ENCODE measurements at regions not wholly inside any gene's neighbourhood (a gene's known extent, or its start where the extent isn't known, plus 50 kb on each side); places are given as distances from the start of the nearest gene placed in this dataset.

GRCh38 chr11:25771605-25772004, 560.3 kb upstream of the ANO3 start:
- Histone ChIP-seq H3K36me3 (replicated peaks in 1 of 2; ENCODE audit: control insufficient read depth in 1 of 2, insufficient read depth in 2 of 2, low read length in 1 of 2) (no peaks in the 10 kb centered on the region), H3K9ac (no peak overlapping the region), H4K20me1 (ENCODE audit: insufficient read depth) (no peaks in the 10 kb centered on the region), H3K4me1 (ENCODE audit: control insufficient read depth in 1 of 2, insufficient read depth in 2 of 2, low read depth in 1 of 2, low read length in 1 of 2) (peaks cover 0 to 4% of the 10 kb centered on the region in 2 experiments; a peak in 2 of 4 replicates), H3K4me3 (ENCODE audit: low read depth in 2 of 2, low read length in 1 of 2) (no peak overlapping the region), H3K4me2 (no peak overlapping the region), H2AFZ (ENCODE audit: low read depth) (no peak overlapping the region), H3K9me3 (no peaks in the 10 kb centered on the region), H3K9me2 (no peaks in the 10 kb centered on the region), H3F3A (replicated peaks; ENCODE audit: insufficient read depth) (peaks cover 5% of the 10 kb centered on the region), H3K27me3 (ENCODE audit: insufficient read depth) (no peaks in the 10 kb centered on the region), H3K27ac (ENCODE audit: low read depth in 2 of 2, low read length in 1 of 2) (no peak overlapping the region), H3K79me2 (ENCODE audit: insufficient read depth) (no peaks in the 10 kb centered on the region)
- WGBS (ENCODE audit: low lambda C conversion rate), result 47% methylated on average over 4 of the region's 4 CpGs
- ChIA-PET CTCF (interaction anchor here (0.7 kb wide), 1 partner anchor 864 kb away, joined by 3 read pairs; no protein-coding TSS in a partner anchor), POLR2A (no interaction called here)
- DNase-seq, result no peak
- TF ChIP-seq CTCF (IDR thresholded peaks at IDR 0.05) (no peak), GATA2 (CRISPR knock-in tag; IDR thresholded peaks at IDR 0.05) (no peak), FOXJ3 (CRISPR knock-in tag; IDR thresholded peaks at IDR 0.05) (no peak), EZH2phosphoT487 (IDR thresholded peaks at IDR 0.05; ENCODE audit: borderline replicate concordance, low read depth) (no peak), NRF1 (IDR thresholded peaks at IDR 0.05; ENCODE audit: low read depth, low read length) (no peak)
- TF ChIP-seq, protein P1, sequence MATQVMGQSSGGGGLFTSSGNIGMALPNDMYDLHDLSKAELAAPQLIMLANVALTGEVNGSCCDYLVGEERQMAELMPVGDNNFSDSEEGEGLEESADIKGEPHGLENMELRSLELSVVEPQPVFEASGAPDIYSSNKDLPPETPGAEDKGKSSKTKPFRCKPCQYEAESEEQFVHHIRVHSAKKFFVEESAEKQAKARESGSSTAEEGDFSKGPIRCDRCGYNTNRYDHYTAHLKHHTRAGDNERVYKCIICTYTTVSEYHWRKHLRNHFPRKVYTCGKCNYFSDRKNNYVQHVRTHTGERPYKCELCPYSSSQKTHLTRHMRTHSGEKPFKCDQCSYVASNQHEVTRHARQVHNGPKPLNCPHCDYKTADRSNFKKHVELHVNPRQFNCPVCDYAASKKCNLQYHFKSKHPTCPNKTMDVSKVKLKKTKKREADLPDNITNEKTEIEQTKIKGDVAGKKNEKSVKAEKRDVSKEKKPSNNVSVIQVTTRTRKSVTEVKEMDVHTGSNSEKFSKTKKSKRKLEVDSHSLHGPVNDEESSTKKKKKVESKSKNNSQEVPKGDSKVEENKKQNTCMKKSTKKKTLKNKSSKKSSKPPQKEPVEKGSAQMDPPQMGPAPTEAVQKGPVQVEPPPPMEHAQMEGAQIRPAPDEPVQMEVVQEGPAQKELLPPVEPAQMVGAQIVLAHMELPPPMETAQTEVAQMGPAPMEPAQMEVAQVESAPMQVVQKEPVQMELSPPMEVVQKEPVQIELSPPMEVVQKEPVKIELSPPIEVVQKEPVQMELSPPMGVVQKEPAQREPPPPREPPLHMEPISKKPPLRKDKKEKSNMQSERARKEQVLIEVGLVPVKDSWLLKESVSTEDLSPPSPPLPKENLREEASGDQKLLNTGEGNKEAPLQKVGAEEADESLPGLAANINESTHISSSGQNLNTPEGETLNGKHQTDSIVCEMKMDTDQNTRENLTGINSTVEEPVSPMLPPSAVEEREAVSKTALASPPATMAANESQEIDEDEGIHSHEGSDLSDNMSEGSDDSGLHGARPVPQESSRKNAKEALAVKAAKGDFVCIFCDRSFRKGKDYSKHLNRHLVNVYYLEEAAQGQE (IDR thresholded peaks at IDR 0.05; ENCODE audit: low read depth, low read length), result no peak

GRCh38 chr11:25775603-25776002, 556.3 kb upstream of the ANO3 start:
- DNase-seq, result no peak
- Histone ChIP-seq H3F3A (replicated peaks; ENCODE audit: insufficient read depth) (no peaks in the 10 kb centered on the region), H3K36me3 (replicated peaks in 1 of 2; ENCODE audit: control insufficient read depth in 1 of 2, insufficient read depth in 2 of 2, low read length in 1 of 2) (no peaks in the 10 kb centered on the region), H4K20me1 (ENCODE audit: insufficient read depth) (no peaks in the 10 kb centered on the region), H3K27me3 (ENCODE audit: insufficient read depth) (no peaks in the 10 kb centered on the region), H3K79me2 (ENCODE audit: insufficient read depth) (no peaks in the 10 kb centered on the region), H3K4me1 (ENCODE audit: control insufficient read depth in 1 of 2, insufficient read depth in 2 of 2, low read depth in 1 of 2, low read length in 1 of 2) (no peaks in the 10 kb centered on the region; a peak in 1 of 4 replicates), H3K9me2 (no peaks in the 10 kb centered on the region), H3K27ac (ENCODE audit: low read depth in 2 of 2, low read length in 1 of 2) (peak overlapping the region in 1 of 2 experiments; percentile 27; a peak in 2 of 4 replicates), H3K4me3 (ENCODE audit: low read depth in 2 of 2, low read length in 1 of 2) (no peak overlapping the region), H3K4me2 (no peak overlapping the region), H2AFZ (ENCODE audit: low read depth) (peak overlapping the region; percentile 52; the same call in 1 of the 2 replicates), H3K9ac (no peak overlapping the region), H3K9me3 (no peaks in the 10 kb centered on the region)
- TF ChIP-seq POLR2AphosphoS5 (IDR thresholded peaks at IDR 0.05; ENCODE audit: low read depth, low read length), result no peak
- TF ChIP-seq, protein P2, sequence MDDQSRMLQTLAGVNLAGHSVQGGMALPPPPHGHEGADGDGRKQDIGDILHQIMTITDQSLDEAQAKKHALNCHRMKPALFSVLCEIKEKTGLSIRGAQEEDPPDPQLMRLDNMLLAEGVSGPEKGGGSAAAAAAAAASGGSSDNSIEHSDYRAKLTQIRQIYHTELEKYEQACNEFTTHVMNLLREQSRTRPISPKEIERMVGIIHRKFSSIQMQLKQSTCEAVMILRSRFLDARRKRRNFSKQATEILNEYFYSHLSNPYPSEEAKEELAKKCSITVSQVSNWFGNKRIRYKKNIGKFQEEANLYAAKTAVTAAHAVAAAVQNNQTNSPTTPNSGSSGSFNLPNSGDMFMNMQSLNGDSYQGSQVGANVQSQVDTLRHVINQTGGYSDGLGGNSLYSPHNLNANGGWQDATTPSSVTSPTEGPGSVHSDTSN (IDR thresholded peaks at IDR 0.05), result peak; percentile 21; the same call in 1 of the 2 replicates
- TF ChIP-seq NRF1 (IDR thresholded peaks at IDR 0.05; ENCODE audit: low read depth, low read length), result no peak
- TF ChIP-seq TAF1 (IDR thresholded peaks at IDR 0.05; ENCODE audit: borderline replicate concordance, low read depth, low read length), result no peak
- TF ChIP-seq SMC3 (IDR thresholded peaks at IDR 0.05; ENCODE audit: low read depth, low read length), result no peak
- TF ChIP-seq YY1 (IDR thresholded peaks at IDR 0.05; ENCODE audit: low read depth), result no peak
- TF ChIP-seq RXRA (IDR thresholded peaks at IDR 0.05; ENCODE audit: borderline replicate concordance, low read depth), result no peak
- 0 out of 2 replicates have a peak, but pooled peaks have one; percentile 15 for TF ChIP-seq JUND (IDR thresholded peaks at IDR 0.05)
- no peak for TF ChIP-seq CHD2 (IDR thresholded peaks at IDR 0.05; ENCODE audit: low read length, partially characterized antibody)
- TF ChIP-seq FOSL2 (IDR thresholded peaks at IDR 0.05; ENCODE audit: borderline replicate concordance, low read depth), result peak; percentile 4; the same call in 1 of the 2 replicates
- TF ChIP-seq SIN3A (IDR thresholded peaks at IDR 0.05; ENCODE audit: borderline replicate concordance, low read depth, low read length), result no peak
- TF ChIP-seq TEAD4 (IDR thresholded peaks at IDR 0.05; ENCODE audit: borderline replicate concordance, insufficient read depth), result no peak
- WGBS (ENCODE audit: low lambda C conversion rate), result 16% methylated on average over 1 of the region's 1 CpG
- POLR2A ChIA-PET, result no interaction called here
- CTCF ChIA-PET, result no interaction called here

Data from SK-N-SH (cell line).